ENCODE measurements at regions not wholly inside any gene's neighbourhood (a gene's known extent, or its start where the extent isn't known, plus 50 kb on each side); places are given as distances from the start of the nearest gene placed in this dataset. TPM values are rescaled to one million over a fixed set of nuclear protein-coding genes. Genes with fewer than 3 reads are reported as not detected.
"Not testable (repeated sequence)": the region's sequence is repeated elsewhere in the genome, so short reads cannot be mapped to it uniquely, and the experiment has no call there.

GRCh38 chr7:32648408-32649156, 153.3 kb downstream of the AVL9 start:
- H3K27ac Mint-ChIP-seq (ENCODE audit: unreplicated experiment), result no peak overlapping the region
- no peaks in the 10 kb centered on the region for H3K27me3 Mint-ChIP-seq (ENCODE audit: low read depth)
- H3K36me3 Mint-ChIP-seq (ENCODE audit: low read depth), result no peaks in the 10 kb centered on the region
- no peak for DNase-seq (ENCODE audit: low spot score)
- H3K4me1 Mint-ChIP-seq (ENCODE audit: low read depth), result no peaks in the 10 kb centered on the region
- H3K4me3 Mint-ChIP-seq (ENCODE audit: unreplicated experiment), result no peak overlapping the region
- peaks cover 2% of the 10 kb centered on the region for H3K9me3 Mint-ChIP-seq (ENCODE audit: low read depth)
- TF ChIP-seq CTCF (IDR thresholded peaks at IDR 0.05), result no peak

DNA sequence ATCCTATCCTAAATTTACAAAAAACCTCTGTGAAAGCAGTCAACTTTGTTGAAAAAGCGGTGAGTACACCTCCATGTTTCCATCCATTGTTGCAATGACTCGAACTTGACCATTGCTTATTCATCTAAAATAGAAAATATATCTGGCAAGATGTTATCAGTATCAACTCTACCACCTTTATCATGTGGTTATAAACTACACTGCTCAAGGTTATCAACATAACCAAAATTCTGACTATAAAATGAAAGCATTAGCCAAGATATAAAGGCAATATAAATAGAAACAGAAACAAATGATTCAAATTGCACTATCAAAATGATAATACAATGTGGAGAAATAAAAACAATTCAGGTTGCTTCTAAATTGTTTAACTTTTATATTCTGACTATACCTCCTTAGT, 150.0 kb downstream of the AVL9 start:
- H3K4me1 Mint-ChIP-seq (ENCODE audit: low read depth); H3K4me3 Mint-ChIP-seq (ENCODE audit: unreplicated experiment); H3K36me3 Mint-ChIP-seq (ENCODE audit: low read depth); H3K27ac Mint-ChIP-seq (ENCODE audit: unreplicated experiment); DNase-seq (ENCODE audit: low spot score); H3K27me3 Mint-ChIP-seq (ENCODE audit: low read depth): not testable (repeated sequence)
- H3K9me3 Mint-ChIP-seq (ENCODE audit: low read depth), result peaks cover 15% of the 10 kb centered on the region

GRCh38 chr7:32643194-32643593, 147.9 kb downstream of the AVL9 start:
- Mint-ChIP-seq H3K4me3 (ENCODE audit: unreplicated experiment) (no peak overlapping the region), H3K27ac (ENCODE audit: unreplicated experiment) (no peak overlapping the region), H3K27me3 (ENCODE audit: low read depth) (no peaks in the 10 kb centered on the region), H3K36me3 (ENCODE audit: low read depth) (peaks cover 7% of the 10 kb centered on the region), H3K4me1 (ENCODE audit: low read depth) (no peaks in the 10 kb centered on the region), H3K9me3 (ENCODE audit: low read depth) (peaks cover 14% of the 10 kb centered on the region)
- DNase-seq (ENCODE audit: low spot score), result no peak
- TF ChIP-seq CTCF (IDR thresholded peaks at IDR 0.05), result no peak

- no peak overlapping the region for H3K4me3 Mint-ChIP-seq (ENCODE audit: unreplicated experiment)
- TF ChIP-seq CTCF (IDR thresholded peaks at IDR 0.05), result no peak
- peaks cover 18% of the 10 kb centered on the region for H3K9me3 Mint-ChIP-seq (ENCODE audit: low read depth)
- DNase-seq (ENCODE audit: low spot score), result no peak
- no peak overlapping the region for H3K27ac Mint-ChIP-seq (ENCODE audit: unreplicated experiment)
- no peaks in the 10 kb centered on the region for H3K27me3 Mint-ChIP-seq (ENCODE audit: low read depth)
- no peaks in the 10 kb centered on the region for H3K4me1 Mint-ChIP-seq (ENCODE audit: low read depth)
- H3K36me3 Mint-ChIP-seq (ENCODE audit: low read depth), result peaks cover 13% of the 10 kb centered on the region
Measured at GRCh38 chr7:32639122-32639521, 143.8 kb downstream of the AVL9 start.

DNA sequence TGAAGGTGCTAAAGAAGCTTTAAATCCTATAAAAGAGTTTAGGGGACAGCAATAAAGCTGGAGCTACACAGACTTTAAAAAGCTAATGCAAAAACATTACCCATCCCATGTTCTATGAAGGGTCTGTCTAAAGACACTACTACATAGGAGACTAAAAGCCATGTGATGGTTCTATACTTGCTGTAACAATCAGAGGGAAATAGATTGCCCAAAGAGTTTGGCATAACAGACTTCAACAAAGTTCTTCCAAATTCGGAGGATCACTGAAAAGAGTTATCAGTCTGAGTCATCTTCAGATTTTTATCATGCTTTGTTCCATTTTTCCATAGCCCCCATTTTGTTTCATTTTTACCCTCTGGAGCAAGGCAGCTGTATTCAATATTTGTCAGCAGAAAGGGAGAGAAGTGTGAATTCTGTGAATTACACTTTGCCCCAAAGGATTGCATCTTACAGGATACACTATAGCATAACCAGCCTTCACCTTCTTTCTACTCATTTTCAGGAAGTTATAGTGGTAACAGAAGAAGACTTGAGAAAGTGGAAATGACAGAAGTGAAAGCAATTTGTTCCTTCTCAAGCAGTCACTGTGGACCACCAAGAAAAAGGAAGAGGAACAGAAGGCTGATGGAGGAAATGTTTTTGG, 143.3 kb downstream of the AVL9 start:
- not testable (repeated sequence) for H3K4me3 Mint-ChIP-seq (ENCODE audit: unreplicated experiment)

More for the DNA sequence above, 143.3 kb downstream of the AVL9 start:
- H3K27me3 Mint-ChIP-seq (ENCODE audit: low read depth); DNase-seq (ENCODE audit: low spot score); H3K4me1 Mint-ChIP-seq (ENCODE audit: low read depth); H3K27ac Mint-ChIP-seq (ENCODE audit: unreplicated experiment): not testable (repeated sequence)
- peaks cover 18% of the 10 kb centered on the region for H3K9me3 Mint-ChIP-seq (ENCODE audit: low read depth)
- H3K36me3 Mint-ChIP-seq (ENCODE audit: low read depth), result peaks cover 13% of the 10 kb centered on the region

Small RNAs in the stretch of these regions (microRNA-seq; reads per million reads assigned to microRNA genes)
- not detected for gene MIR550A2 (ENCODE audit: borderline number of aligned reads)
- not detected for gene MIR550B2 (ENCODE audit: borderline number of aligned reads)
